ENCODE measurements at regions not wholly inside any gene's neighbourhood (a gene's known extent, or its start where the extent isn't known, plus 50 kb on each side); places are given as distances from the start of the nearest gene placed in this dataset.

GRCh38 chr18:67426486-67426885, 90.0 kb downstream of the DSEL start (continued):
- TF ChIP-seq ZNF747 (tag by site-specific recombination; IDR thresholded peaks at IDR 0.05) (no peak), ZNF510 (tag by site-specific recombination; IDR thresholded peaks at IDR 0.05; ENCODE audit: insufficient replicate concordance) (no peak)

- H3K4me1 ChIP-seq (ENCODE audit: control insufficient read depth, insufficient read depth, low read length) = no peaks in the 10 kb centered on the region
- ChIA-PET POLR2A (no interaction called here), CTCF (interaction anchor here (0.6 kb wide), 1 partner anchor 207 kb away, joined by 3 read pairs; no protein-coding TSS in a partner anchor)
- no peaks in the 10 kb centered on the region for H3K36me3 ChIP-seq (ENCODE audit: control insufficient read depth in 2 of 2, insufficient read depth in 1 of 2, low read length in 2 of 2)
- no peak overlapping the region for H3K27ac ChIP-seq (ENCODE audit: extremely low read depth, low read depth, low read length)
- H3K9me3 ChIP-seq (ENCODE audit: control insufficient read depth, insufficient read depth, low read depth, low read length) = no peaks in the 10 kb centered on the region
- H3K4me3 ChIP-seq (ENCODE audit: low read depth, low read length) = no peak overlapping the region
- TF ChIP-seq IKZF3 (tag by site-specific recombination; IDR thresholded peaks at IDR 0.05) = no peak
- no peak for TF ChIP-seq ZNF138 (tag by site-specific recombination; IDR thresholded peaks at IDR 0.05; ENCODE audit: borderline replicate concordance)
- no peak for TF ChIP-seq ZNF555 (tag by site-specific recombination; conservative IDR thresholded peaks at IDR 0.05)
- no peak for TF ChIP-seq GFI1B (tag by site-specific recombination; IDR thresholded peaks at IDR 0.05)
- TF ChIP-seq ZNF433 (tag by site-specific recombination; IDR thresholded peaks at IDR 0.05; ENCODE audit: low read depth) = no peak
- TF ChIP-seq ZNF701 (tag by site-specific recombination; IDR thresholded peaks at IDR 0.05) = no peak
Measured at GRCh38 chr18:67425672-67426071, 90.8 kb downstream of the DSEL start.

- CTCF ChIA-PET = no interaction called here
- TF ChIP-seq ZNF239 (tag by site-specific recombination; IDR thresholded peaks at IDR 0.05) (no peak), ZNF112 (tag by site-specific recombination; IDR thresholded peaks at IDR 0.05) (no peak), KLF17 (tag by site-specific recombination; IDR thresholded peaks at IDR 0.05) (no peak), ZNF514 (tag by site-specific recombination; IDR thresholded peaks at IDR 0.05) (no peak), ZNF423 (tag by site-specific recombination; IDR thresholded peaks at IDR 0.05) (no peak), ZFP69B (tag by site-specific recombination; IDR thresholded peaks at IDR 0.05) (no peak), BCL6B (tag by site-specific recombination; IDR thresholded peaks at IDR 0.05) (no peak), BCL11A (tag by site-specific recombination; IDR thresholded peaks at IDR 0.05; ENCODE audit: low read depth) (no peak), ATF2 (tag by site-specific recombination; IDR thresholded peaks at IDR 0.05; ENCODE audit: low read depth) (no peak), GFI1B (tag by site-specific recombination; IDR thresholded peaks at IDR 0.05) (no peak), BCL11B (tag by site-specific recombination; IDR thresholded peaks at IDR 0.05; ENCODE audit: low read depth) (no peak), ZBTB48 (tag by site-specific recombination; IDR thresholded peaks at IDR 0.05) (no peak), ZNF776 (tag by site-specific recombination; IDR thresholded peaks at IDR 0.05; ENCODE audit: borderline replicate concordance) (no peak), ZBTB11 (tag by site-specific recombination; conservative IDR thresholded peaks at IDR 0.05; ENCODE audit: low read depth) (no peak), ZNF626 (tag by site-specific recombination; IDR thresholded peaks at IDR 0.05) (no peak), KLF1 (tag by site-specific recombination; IDR thresholded peaks at IDR 0.05) (no peak)
- no peaks in the 10 kb centered on the region for H3K36me3 ChIP-seq (ENCODE audit: control insufficient read depth in 2 of 2, insufficient read depth in 1 of 2, low read length in 2 of 2)
- no peak overlapping the region for H3K27ac ChIP-seq (ENCODE audit: extremely low read depth, low read depth, low read length)
- H3K9me3 ChIP-seq (ENCODE audit: control insufficient read depth, insufficient read depth, low read depth, low read length) = no peaks in the 10 kb centered on the region
- no peaks in the 10 kb centered on the region for H3K4me1 ChIP-seq (ENCODE audit: control insufficient read depth, insufficient read depth, low read length)
- no peak overlapping the region for H3K4me3 ChIP-seq (ENCODE audit: low read depth, low read length)
- POLR2A ChIA-PET = no interaction called here
Measured at GRCh38 chr18:67421651-67422050, 94.9 kb downstream of the DSEL start.
